ENCODE measurements at regions not wholly inside any gene's neighbourhood (a gene's known extent, or its start where the extent isn't known, plus 50 kb on each side); places are given as distances from the start of the nearest gene placed in this dataset.
"Not testable (repeated sequence)": the region's sequence is repeated elsewhere in the genome, so short reads cannot be mapped to it uniquely, and the experiment has no call there.

DNA sequence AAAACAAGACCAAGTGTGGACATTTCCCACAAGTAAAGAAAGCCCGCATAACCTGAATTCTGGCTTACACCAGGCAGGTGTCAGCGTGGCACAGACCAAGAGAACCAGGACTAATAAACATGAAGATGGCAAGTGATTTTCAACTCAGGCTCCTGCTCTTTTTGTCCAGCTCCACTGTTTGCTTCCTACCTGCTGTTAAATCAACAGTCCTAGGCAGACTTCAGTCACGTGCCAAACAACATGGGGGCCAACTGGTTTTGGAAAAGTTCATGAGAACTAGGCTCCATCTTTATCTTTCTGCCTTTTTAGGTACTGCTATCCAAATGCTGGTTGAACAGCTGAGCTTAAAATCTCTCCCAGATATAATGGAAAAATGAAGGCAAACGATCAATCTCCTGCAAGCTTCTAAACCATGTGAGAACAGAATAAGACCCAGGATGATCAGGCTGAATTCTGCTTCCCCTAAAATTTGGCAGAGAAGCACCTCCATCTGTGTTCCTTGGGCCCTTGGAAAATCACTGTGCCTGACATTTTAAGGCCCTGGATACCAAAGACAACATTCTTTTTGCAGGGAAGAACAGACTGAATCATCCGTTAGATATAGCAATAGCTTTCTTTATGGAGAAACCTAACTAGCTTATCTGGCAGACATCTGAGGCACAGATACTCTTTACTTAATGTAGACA is 215.6 kb upstream of the USP15 start:
- Mint-ChIP-seq H3K4me1 (no peaks in the 10 kb centered on the region), H3K27me3 (peaks cover 0 to 3% (median 0%) of the 10 kb centered on the region in 5 donors), H3K9me3 (peaks cover 0 to 6% (median 0%) of the 10 kb centered on the region in 11 donors), H3K4me3 (no peak overlapping the region), H3K27ac (no peak overlapping the region), H3K36me3 (peaks cover 0 to 6% (median 0%) of the 10 kb centered on the region in 5 donors)
- Histone ChIP-seq H3K4me1 (ENCODE audit: control insufficient read depth in 2 of 2, insufficient read depth in 2 of 2, low read length in 2 of 2) (no peaks in the 10 kb centered on the region), H3K27ac (ENCODE audit: low read depth, low read length) (no peak overlapping the region), H3K27me3 (ENCODE audit: control insufficient read depth in 2 of 2, insufficient read depth in 2 of 2, low read length in 2 of 2) (no peaks in the 10 kb centered on the region), H3K4me3 (ENCODE audit: low read length) (no peak overlapping the region), H3K36me3 (ENCODE audit: control insufficient read depth in 2 of 3, insufficient read depth in 3 of 3, low read length in 3 of 3) (no peaks in the 10 kb centered on the region), H3K9me3 (ENCODE audit: control insufficient read depth in 2 of 3, low read length in 3 of 3) (no peaks in the 10 kb centered on the region)
- no peak for DNase-seq
- intact Hi-C loops (cut with micrococcal nuclease) = no loop called here
- POLR2A ChIA-PET = no interaction called here
- CTCF ChIA-PET = no interaction called here
- ATAC-seq = no peak

DNA sequence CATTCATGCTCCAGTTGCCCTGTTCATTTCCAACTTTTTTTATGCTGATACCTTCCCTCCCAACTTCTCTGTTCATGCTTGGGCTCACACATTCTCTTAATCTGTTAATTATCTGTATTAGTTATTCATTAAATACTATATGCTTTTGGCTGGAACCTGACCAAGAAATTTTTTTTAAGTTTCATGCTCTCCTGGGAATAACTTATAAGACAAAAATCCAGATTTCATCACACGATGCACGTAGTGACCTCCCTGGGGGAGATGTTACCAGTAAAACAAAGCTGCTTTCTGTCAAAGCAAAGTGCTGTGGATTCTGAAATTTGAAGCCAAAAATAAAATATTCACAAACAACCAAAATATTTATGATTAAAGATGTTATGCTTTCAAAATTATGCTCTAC is 215.0 kb upstream of the USP15 start:
- no peaks in the 10 kb centered on the region for H3K36me3 ChIP-seq (ENCODE audit: control insufficient read depth in 2 of 3, insufficient read depth in 3 of 3, low read length in 3 of 3)
- H3K4me1 ChIP-seq (ENCODE audit: control insufficient read depth in 2 of 2, insufficient read depth in 2 of 2, low read length in 2 of 2) = no peaks in the 10 kb centered on the region
- H3K27me3 ChIP-seq (ENCODE audit: control insufficient read depth in 2 of 2, insufficient read depth in 2 of 2, low read length in 2 of 2) = no peaks in the 10 kb centered on the region
- no peak overlapping the region for H3K4me3 ChIP-seq (ENCODE audit: low read length)
- no peak overlapping the region for H3K4me3 Mint-ChIP-seq
- ATAC-seq (no peak), DNase-seq (no peak)
- no peaks in the 10 kb centered on the region for H3K9me3 ChIP-seq (ENCODE audit: control insufficient read depth in 2 of 3, low read length in 3 of 3)
- H3K27me3 Mint-ChIP-seq = peaks cover 0 to 3% (median 0%) of the 10 kb centered on the region in 5 donors
- H3K36me3 Mint-ChIP-seq = peaks cover 0 to 4% (median 0%) of the 10 kb centered on the region in 5 donors
- peaks cover 0 to 4% (median 0%) of the 10 kb centered on the region in 11 donors for H3K9me3 Mint-ChIP-seq
- H3K4me1 Mint-ChIP-seq = no peaks in the 10 kb centered on the region
- CTCF ChIA-PET = no interaction called here
- intact Hi-C loops (cut with micrococcal nuclease) = no loop called here
- H3K27ac Mint-ChIP-seq = no peak overlapping the region
- POLR2A ChIA-PET = no interaction called here
- H3K27ac ChIP-seq (ENCODE audit: low read depth, low read length) = no peak overlapping the region

DNA sequence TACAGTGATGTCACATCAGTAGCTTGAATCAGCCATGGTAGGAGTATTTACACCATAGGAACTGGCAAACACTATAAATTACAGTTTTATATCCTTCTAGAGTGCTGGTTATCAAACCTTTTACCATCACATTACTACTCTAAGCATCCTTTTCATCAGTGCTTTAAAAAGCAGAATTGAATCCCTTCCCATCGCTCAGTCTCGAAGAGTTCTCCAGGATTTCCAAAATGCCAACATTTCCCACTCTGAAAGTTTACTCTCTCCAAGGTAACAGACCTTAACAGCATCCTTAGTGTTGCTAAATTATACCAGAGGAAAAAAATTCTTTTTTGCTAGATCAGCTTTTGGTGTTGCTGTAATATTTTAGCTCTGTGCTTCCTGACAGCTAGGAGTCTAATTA is 209.4 kb upstream of the USP15 start:
- no peak overlapping the region for H3K27ac ChIP-seq (ENCODE audit: low read depth, low read length)
- no peak for ATAC-seq
- Mint-ChIP-seq H3K4me1 (no peaks in the 10 kb centered on the region), H3K36me3 (no peaks in the 10 kb centered on the region), H3K27me3 (no peaks in the 10 kb centered on the region), H3K4me3 (no peak overlapping the region), H3K27ac (no peak overlapping the region), H3K9me3 (no peaks in the 10 kb centered on the region)
- no peaks in the 10 kb centered on the region for H3K27me3 ChIP-seq (ENCODE audit: control insufficient read depth in 2 of 2, insufficient read depth in 2 of 2, low read length in 2 of 2)
- POLR2A ChIA-PET = no interaction called here
- CTCF ChIA-PET = interaction anchor here (0.6 kb wide), 1 partner anchor 474 kb away, joined by 3 read pairs; no protein-coding TSS in a partner anchor
- H3K36me3 ChIP-seq (ENCODE audit: control insufficient read depth in 2 of 3, insufficient read depth in 3 of 3, low read length in 3 of 3) = no peaks in the 10 kb centered on the region
- no peak overlapping the region for H3K4me3 ChIP-seq (ENCODE audit: low read length)
- intact Hi-C loops (cut with micrococcal nuclease) = no loop called here
- no peaks in the 10 kb centered on the region for H3K4me1 ChIP-seq (ENCODE audit: control insufficient read depth in 2 of 2, insufficient read depth in 2 of 2, low read length in 2 of 2)
- DNase-seq = no peak
- no peaks in the 10 kb centered on the region for H3K9me3 ChIP-seq (ENCODE audit: control insufficient read depth in 2 of 3, low read length in 3 of 3)

DNA sequence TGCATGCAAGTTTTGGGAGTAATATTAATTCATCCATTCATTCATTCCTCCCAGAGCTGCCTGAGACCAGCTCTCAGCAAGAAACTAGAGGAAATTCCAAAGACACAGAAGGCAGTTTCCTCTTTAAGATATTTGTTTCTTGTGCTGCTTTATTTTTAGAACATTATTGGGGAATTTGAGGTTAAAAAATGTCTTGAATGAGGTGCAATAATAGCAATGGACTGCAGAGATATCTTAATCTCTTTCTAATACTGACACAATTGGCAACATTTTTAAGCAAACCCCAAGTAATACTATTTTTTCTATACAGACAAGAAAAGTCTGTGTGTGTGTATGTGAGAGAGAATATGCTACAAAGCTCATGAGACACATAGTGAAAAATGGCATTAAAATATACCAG is 190.2 kb upstream of the USP15 start:
- ChIA-PET POLR2A (no interaction called here), CTCF (interaction anchor here (0.7 kb wide), 1 partner anchor 583 kb away, joined by 3 read pairs; no protein-coding TSS in a partner anchor)
- no peaks in the 10 kb centered on the region for H3K4me1 Mint-ChIP-seq
- H3K36me3 ChIP-seq (ENCODE audit: control insufficient read depth in 2 of 3, insufficient read depth in 3 of 3, low read length in 3 of 3) = no peaks in the 10 kb centered on the region
- H3K4me1 ChIP-seq (ENCODE audit: control insufficient read depth in 2 of 2, insufficient read depth in 2 of 2, low read length in 2 of 2) = no peaks in the 10 kb centered on the region
- no peak overlapping the region for H3K27ac ChIP-seq (ENCODE audit: low read depth, low read length)
- H3K27me3 ChIP-seq (ENCODE audit: control insufficient read depth in 2 of 2, insufficient read depth in 2 of 2, low read length in 2 of 2) = no peaks in the 10 kb centered on the region
- no peaks in the 10 kb centered on the region for H3K9me3 ChIP-seq (ENCODE audit: control insufficient read depth in 2 of 3, low read length in 3 of 3)
- ATAC-seq (no peak), DNase-seq (no peak)
- H3K4me3 Mint-ChIP-seq = no peak overlapping the region
- no peak overlapping the region for H3K4me3 ChIP-seq (ENCODE audit: low read length)
- no peaks in the 10 kb centered on the region for H3K36me3 Mint-ChIP-seq
- no peak overlapping the region for H3K27ac Mint-ChIP-seq
- intact Hi-C loops (cut with micrococcal nuclease) = no loop called here
- no peaks in the 10 kb centered on the region for H3K9me3 Mint-ChIP-seq
- H3K27me3 Mint-ChIP-seq = peaks cover 0 to 8% (median 6%) of the 10 kb centered on the region in 5 donors

DNA sequence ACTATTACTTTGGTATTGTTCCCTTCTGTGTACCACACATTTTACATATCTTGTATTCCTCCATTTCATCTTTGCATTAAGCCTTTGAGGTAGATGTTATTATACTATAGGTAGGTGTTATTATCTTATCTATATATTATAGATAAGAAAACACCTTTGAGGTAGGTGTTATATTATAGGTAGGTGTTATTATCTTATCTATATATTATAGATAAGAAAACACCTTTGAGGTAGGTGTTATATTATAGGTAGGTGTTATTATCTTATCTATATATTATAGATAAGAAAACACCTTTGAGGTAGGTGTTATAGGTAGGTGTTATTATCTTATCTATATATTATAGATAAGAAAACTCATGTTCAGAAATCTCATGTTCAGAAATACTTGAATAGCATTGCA is 187.0 kb upstream of the USP15 start:
- H3K36me3 Mint-ChIP-seq; H3K36me3 ChIP-seq (ENCODE audit: control insufficient read depth in 2 of 3, insufficient read depth in 3 of 3, low read length in 3 of 3); H3K27ac Mint-ChIP-seq; H3K4me3 Mint-ChIP-seq; H3K27ac ChIP-seq (ENCODE audit: low read depth, low read length); H3K9me3 ChIP-seq (ENCODE audit: control insufficient read depth in 2 of 3, low read length in 3 of 3); H3K4me1 Mint-ChIP-seq; ATAC-seq; CTCF ChIA-PET; H3K27me3 ChIP-seq (ENCODE audit: control insufficient read depth in 2 of 2, insufficient read depth in 2 of 2, low read length in 2 of 2); intact Hi-C loops (cut with micrococcal nuclease); H3K4me3 ChIP-seq (ENCODE audit: low read length); H3K9me3 Mint-ChIP-seq; H3K27me3 Mint-ChIP-seq; POLR2A ChIA-PET; H3K4me1 ChIP-seq (ENCODE audit: control insufficient read depth in 2 of 2, insufficient read depth in 2 of 2, low read length in 2 of 2); DNase-seq: not testable (repeated sequence)

DNA sequence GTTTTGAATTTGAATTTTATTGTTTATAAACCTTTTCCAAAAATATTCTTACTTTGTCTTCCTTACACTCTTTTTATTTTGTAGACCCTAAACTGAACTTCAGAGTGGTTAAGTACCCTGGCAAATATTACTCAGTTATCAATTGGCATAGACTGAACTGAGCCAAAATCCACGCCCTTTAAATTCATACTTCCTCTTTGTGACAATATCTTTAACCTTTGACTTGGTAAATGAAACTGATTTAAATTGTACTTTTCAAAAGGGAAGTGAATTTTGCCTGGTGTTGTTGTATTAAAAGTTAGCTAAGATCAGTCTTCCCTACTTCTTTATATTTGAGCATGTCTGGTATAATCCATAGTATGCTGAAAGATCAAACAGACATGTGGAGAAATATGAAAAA is 184.3 kb upstream of the USP15 start:
- Mint-ChIP-seq H3K27me3 (peaks cover 3 to 16% (median 3%) of the 10 kb centered on the region in 5 donors), H3K36me3 (no peaks in the 10 kb centered on the region), H3K27ac (no peak overlapping the region), H3K4me3 (no peak overlapping the region), H3K9me3 (peaks cover 0 to 2% (median 0%) of the 10 kb centered on the region in 11 donors), H3K4me1 (no peaks in the 10 kb centered on the region)
- POLR2A ChIA-PET = no interaction called here
- CTCF ChIA-PET = no interaction called here
- no peaks in the 10 kb centered on the region for H3K4me1 ChIP-seq (ENCODE audit: control insufficient read depth in 2 of 2, insufficient read depth in 2 of 2, low read length in 2 of 2)
- intact Hi-C loops (cut with micrococcal nuclease) = no loop called here
- no peak overlapping the region for H3K4me3 ChIP-seq (ENCODE audit: low read length)
- H3K9me3 ChIP-seq (ENCODE audit: control insufficient read depth in 2 of 3, low read length in 3 of 3) = no peaks in the 10 kb centered on the region
- no peak for ATAC-seq
- DNase-seq = no peak
- no peaks in the 10 kb centered on the region for H3K36me3 ChIP-seq (ENCODE audit: control insufficient read depth in 2 of 3, insufficient read depth in 3 of 3, low read length in 3 of 3)
- H3K27ac ChIP-seq (ENCODE audit: low read depth, low read length) = no peak overlapping the region
- H3K27me3 ChIP-seq (ENCODE audit: control insufficient read depth in 2 of 2, insufficient read depth in 2 of 2, low read length in 2 of 2) = no peaks in the 10 kb centered on the region

DNA sequence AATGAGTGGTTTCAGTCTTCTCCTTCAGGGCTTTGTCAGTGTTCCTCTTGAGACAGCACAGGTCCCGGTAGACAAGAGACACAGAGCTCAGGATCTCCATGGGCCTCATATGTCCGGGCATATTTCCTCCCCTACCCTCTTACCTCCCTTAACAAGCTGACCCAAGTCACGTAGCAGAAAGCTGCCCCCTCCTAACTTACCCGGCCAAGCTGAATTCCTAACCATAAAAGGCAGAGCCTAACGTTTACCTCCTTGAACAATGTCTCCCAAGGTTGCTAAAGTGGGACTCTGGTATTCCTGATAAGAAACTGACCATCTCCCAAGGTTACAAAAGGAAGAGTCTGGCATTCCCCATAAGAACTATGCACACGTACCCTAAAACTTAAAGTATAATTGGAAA is 182.2 kb upstream of the USP15 start:
- H3K36me3 Mint-ChIP-seq = no peaks in the 10 kb centered on the region
- H3K27ac Mint-ChIP-seq = no peak overlapping the region
- DNase-seq (no peak), ATAC-seq (no peak)
- peaks cover 0 to 19% (median 3%) of the 10 kb centered on the region in 5 donors for H3K27me3 Mint-ChIP-seq
- H3K9me3 ChIP-seq (ENCODE audit: control insufficient read depth in 2 of 3, low read length in 3 of 3) = no peaks in the 10 kb centered on the region
- intact Hi-C loops (cut with micrococcal nuclease) = no loop called here
- no peaks in the 10 kb centered on the region for H3K36me3 ChIP-seq (ENCODE audit: control insufficient read depth in 2 of 3, insufficient read depth in 3 of 3, low read length in 3 of 3)
- no peaks in the 10 kb centered on the region for H3K4me1 ChIP-seq (ENCODE audit: control insufficient read depth in 2 of 2, insufficient read depth in 2 of 2, low read length in 2 of 2)
- POLR2A ChIA-PET = no interaction called here
- H3K4me3 ChIP-seq (ENCODE audit: low read length) = no peak overlapping the region
- CTCF ChIA-PET = interaction anchor here (0.6 kb wide), 1 partner anchor 361 kb away, joined by 3 read pairs; no protein-coding TSS in a partner anchor
- no peaks in the 10 kb centered on the region for H3K4me1 Mint-ChIP-seq
- H3K9me3 Mint-ChIP-seq = peaks cover 0 to 2% (median 0%) of the 10 kb centered on the region in 11 donors
- no peak overlapping the region for H3K4me3 Mint-ChIP-seq
- H3K27ac ChIP-seq (ENCODE audit: low read depth, low read length) = no peak overlapping the region
- no peaks in the 10 kb centered on the region for H3K27me3 ChIP-seq (ENCODE audit: control insufficient read depth in 2 of 2, insufficient read depth in 2 of 2, low read length in 2 of 2)

Data from naive thymus-derived CD4-positive, alpha-beta T cell (primary cell).